Uterus (tissue), 2 donors: ENCODE measurements at regions not wholly inside any gene's neighbourhood (a gene's known extent, or its start where the extent isn't known, plus 50 kb on each side); places are given as distances from the start of the nearest gene placed in this dataset.

Experiments
- POLR2A ChIP-seq, 2 donors: fragments of 450-650 bp; IDR thresholded peaks; one replicate each; pipeline ENCODE4 v1.6.1; 2016; ENCODE audit warnings: antibody characterized with exemption in 2 of 2, mild to moderate bottlenecking in 1 of 2, moderate library complexity in 1 of 2
- TF ChIP-seq, protein P1 (sequence below), 4 experiments: fragments of 200-600 bp in 2 of 4; fragments of 450-650 bp in 2 of 4; sonication (generic) in 2 of 4; IDR thresholded peaks; one replicate each; pipeline ENCODE4 v1.5.1; 2016 to 2019; ENCODE audit warnings: antibody characterized with exemption in 4 of 4, mild to moderate bottlenecking in 2 of 4, moderate library complexity in 1 of 4

DNA sequence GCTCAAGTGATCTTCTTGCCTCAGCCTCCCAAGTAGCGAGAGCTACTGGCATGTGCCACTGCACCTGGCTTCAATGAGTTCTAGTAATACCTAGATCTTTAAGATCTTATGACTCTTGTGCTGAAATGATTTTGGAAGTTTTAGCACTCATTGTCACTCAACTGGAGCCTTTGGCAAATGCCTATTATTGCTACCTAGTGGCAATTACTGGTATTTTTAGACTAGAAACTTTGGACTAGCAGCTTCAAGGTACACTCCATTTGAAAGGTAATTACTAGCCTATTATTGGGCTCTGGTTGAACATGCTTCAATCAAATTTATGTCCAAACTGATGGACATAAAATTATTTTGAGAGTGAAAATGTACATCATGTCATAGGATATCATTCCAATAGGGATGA lies 80.7 kb upstream of the MUCL1 start:
- TF ChIP-seq, protein P1, sequence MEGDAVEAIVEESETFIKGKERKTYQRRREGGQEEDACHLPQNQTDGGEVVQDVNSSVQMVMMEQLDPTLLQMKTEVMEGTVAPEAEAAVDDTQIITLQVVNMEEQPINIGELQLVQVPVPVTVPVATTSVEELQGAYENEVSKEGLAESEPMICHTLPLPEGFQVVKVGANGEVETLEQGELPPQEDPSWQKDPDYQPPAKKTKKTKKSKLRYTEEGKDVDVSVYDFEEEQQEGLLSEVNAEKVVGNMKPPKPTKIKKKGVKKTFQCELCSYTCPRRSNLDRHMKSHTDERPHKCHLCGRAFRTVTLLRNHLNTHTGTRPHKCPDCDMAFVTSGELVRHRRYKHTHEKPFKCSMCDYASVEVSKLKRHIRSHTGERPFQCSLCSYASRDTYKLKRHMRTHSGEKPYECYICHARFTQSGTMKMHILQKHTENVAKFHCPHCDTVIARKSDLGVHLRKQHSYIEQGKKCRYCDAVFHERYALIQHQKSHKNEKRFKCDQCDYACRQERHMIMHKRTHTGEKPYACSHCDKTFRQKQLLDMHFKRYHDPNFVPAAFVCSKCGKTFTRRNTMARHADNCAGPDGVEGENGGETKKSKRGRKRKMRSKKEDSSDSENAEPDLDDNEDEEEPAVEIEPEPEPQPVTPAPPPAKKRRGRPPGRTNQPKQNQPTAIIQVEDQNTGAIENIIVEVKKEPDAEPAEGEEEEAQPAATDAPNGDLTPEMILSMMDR (IDR thresholded peaks at IDR 0.05) = no peak
- no peak for TF ChIP-seq POLR2A (IDR thresholded peaks at IDR 0.05)
